Stimulated activated CD8-positive, alpha-beta memory T cell treated with anti-CD3 and anti-CD28 coated beads, Interleukin-15, amount 100 ng/mL, for 48 hours (primary cell): ENCODE measurements at regions not wholly inside any gene's neighbourhood (a gene's known extent, or its start where the extent isn't known, plus 50 kb on each side); places are given as distances from the start of the nearest gene placed in this dataset.

Experiments used
- DNase-seq, 2 donors: peaks; one replicate each; pipeline ENCODE4 v3.0.0-alpha.2; 2020; ENCODE audit warnings: low read depth in 2 of 2

- no peak for DNase-seq
Observed at GRCh38 chr5:158553962-158554336, 545.8 kb downstream of the EBF1 start.

GRCh38 chr5:158553195-158553961, 546.3 kb downstream of the EBF1 start:
- DNase-seq, result no peak

GRCh38 chr5:158552241-158552640, 547.5 kb downstream of the EBF1 start:
- DNase-seq, result no peak

GRCh38 chr5:158549311-158549710, 550.4 kb downstream of the EBF1 start:
- no peak for DNase-seq

- DNase-seq, result no peak
Observed at GRCh38 chr5:158546748-158547147, 553.0 kb downstream of the EBF1 start.

- DNase-seq, result no peak
Observed at GRCh38 chr5:158545949-158546530, 553.7 kb downstream of the EBF1 start.

- DNase-seq, result no peak
Observed at GRCh38 chr5:158544388-158545339, 555.1 kb downstream of the EBF1 start.

- no peak for DNase-seq
Observed at GRCh38 chr5:158543539-158544387, 556.0 kb downstream of the EBF1 start.

GRCh38 chr5:158541536-158542297, 558.0 kb downstream of the EBF1 start:
- DNase-seq, result peak in 1 of 2 donors; percentile 5

GRCh38 chr5:158538506-158539074, 561.1 kb downstream of the EBF1 start:
- DNase-seq, result no peak

- DNase-seq, result no peak
Observed at GRCh38 chr5:158537366-158537765, 562.4 kb downstream of the EBF1 start.

- DNase-seq, result no peak
Observed at GRCh38 chr5:158534203-158534602, 565.5 kb downstream of the EBF1 start.

GRCh38 chr5:158532739-158533138, 567.0 kb downstream of the EBF1 start:
- no peak for DNase-seq

- DNase-seq, result no peak
Observed at GRCh38 chr5:158531860-158532259, 567.9 kb downstream of the EBF1 start.

GRCh38 chr5:158530115-158530514, 569.6 kb downstream of the EBF1 start:
- no peak for DNase-seq

GRCh38 chr5:158529454-158529853, 570.3 kb downstream of the EBF1 start:
- no peak for DNase-seq

GRCh38 chr5:158525663-158526062, 574.1 kb downstream of the EBF1 start:
- no peak for DNase-seq

- DNase-seq, result no peak
Observed at GRCh38 chr5:158524070-158524469, 575.6 kb downstream of the EBF1 start.

- no peak for DNase-seq
Observed at GRCh38 chr5:158522776-158523175, 576.9 kb downstream of the EBF1 start.

- no peak for DNase-seq
Observed at GRCh38 chr5:158521995-158522394, 577.7 kb downstream of the EBF1 start.
